CD4-positive, alpha-beta T cell treated with Interleukin-12 subunit alpha and Interleukin-12 subunit beta, for 1 hour (primary cell): ENCODE measurements at regions not wholly inside any gene's neighbourhood (a gene's known extent, or its start where the extent isn't known, plus 50 kb on each side); places are given as distances from the start of the nearest gene placed in this dataset.

Experiments used
- DNase-seq: peaks from one replicate; pipeline ENCODE4 v3.0.0-alpha.2; 2020

- no peak for DNase-seq
Measured at GRCh38 chr17:79468183-79468944, 142.5 kb downstream of the RBFOX3 start.

- DNase-seq, result no peak
Measured at GRCh38 chr17:79466562-79467350, 144.1 kb downstream of the RBFOX3 start.

DNA sequence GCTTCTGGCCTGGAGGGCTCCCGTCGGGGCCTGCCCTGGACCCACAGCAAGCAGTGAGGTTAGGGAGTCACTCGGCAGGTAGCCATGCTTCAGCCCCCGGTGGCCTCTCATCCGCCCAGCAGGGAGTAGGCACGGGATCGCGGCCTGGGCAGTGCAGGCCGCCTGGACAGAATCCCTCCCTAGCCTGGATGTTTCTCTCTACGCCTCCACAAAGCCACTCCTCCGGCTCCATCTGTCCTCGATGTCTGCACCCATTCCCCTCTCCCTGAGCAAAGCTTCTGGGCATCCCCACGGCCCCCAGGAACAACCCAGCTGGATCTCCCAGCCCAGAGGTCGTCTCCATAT, 145.2 kb downstream of the RBFOX3 start:
- no peak for DNase-seq

DNA sequence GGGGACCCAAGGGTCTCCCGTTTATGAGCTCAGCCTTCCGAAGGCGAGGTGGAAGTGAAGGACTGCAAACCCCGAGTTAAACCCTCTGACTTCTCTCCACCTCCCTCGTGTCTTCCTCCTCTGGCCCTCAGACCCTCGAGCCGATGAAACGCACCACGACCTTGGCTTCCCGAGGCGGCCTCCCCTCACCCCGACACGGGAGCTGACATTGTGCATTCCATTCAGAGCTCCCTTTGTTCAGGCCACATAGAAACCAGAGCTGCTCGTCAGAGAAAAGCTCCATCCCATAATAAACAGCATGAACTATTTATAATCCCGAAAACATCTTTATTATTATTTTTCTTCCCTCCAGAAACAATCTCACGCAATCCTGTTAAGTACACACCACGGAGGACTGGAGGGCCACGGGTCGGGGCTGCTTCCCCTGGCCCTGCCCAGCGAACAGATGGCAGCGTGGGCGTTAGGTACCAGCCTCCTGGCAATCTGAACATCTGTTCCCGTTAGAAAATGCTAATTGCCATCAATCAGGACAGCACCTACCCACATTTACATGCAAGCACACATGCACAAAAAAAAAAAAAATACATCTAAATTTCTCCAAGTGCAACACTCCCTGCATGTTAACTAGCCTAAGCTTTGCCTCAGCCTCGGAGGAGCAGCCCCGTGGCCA, 145.7 kb downstream of the RBFOX3 start:
- no peak for DNase-seq

GRCh38 chr17:79464318-79465010, 146.4 kb downstream of the RBFOX3 start:
- DNase-seq, result no peak

- DNase-seq, result no peak
Measured at GRCh38 chr17:79463421-79464317, 147.2 kb downstream of the RBFOX3 start.

DNA sequence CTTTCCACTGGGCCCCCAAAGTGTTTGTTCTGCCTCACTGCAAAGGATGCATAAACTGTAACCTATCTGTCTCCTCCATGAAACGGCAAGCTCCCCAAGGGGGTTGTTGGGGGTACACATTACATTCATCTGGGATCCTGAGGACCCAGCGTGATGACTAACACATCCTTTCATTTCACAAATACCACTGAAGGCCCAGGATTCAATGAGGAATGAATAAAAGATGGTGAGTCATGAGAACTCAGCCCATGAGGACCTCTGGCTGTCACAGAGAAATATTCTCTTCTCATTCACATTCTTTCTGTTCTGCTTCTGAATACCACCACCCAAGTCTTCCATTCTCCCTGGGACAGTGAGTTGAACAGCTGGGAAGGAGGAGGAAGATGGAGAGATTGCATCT, 149.8 kb downstream of the RBFOX3 start:
- no peak for DNase-seq

- DNase-seq, result no peak
Measured at GRCh38 chr17:79459846-79460245, 151.0 kb downstream of the RBFOX3 start.

GRCh38 chr17:79459003-79459655, 151.7 kb downstream of the RBFOX3 start:
- no peak for DNase-seq

- no peak for DNase-seq
Measured at GRCh38 chr17:79458356-79458755, 152.5 kb downstream of the RBFOX3 start.

- no peak for DNase-seq
Measured at GRCh38 chr17:79457889-79458288, 153.0 kb downstream of the RBFOX3 start.

- no peak for DNase-seq
Measured at GRCh38 chr17:79457376-79457775, 153.5 kb downstream of the RBFOX3 start.

- DNase-seq, result no peak
Measured at GRCh38 chr17:79455636-79456035, 155.2 kb downstream of the RBFOX3 start.

DNA sequence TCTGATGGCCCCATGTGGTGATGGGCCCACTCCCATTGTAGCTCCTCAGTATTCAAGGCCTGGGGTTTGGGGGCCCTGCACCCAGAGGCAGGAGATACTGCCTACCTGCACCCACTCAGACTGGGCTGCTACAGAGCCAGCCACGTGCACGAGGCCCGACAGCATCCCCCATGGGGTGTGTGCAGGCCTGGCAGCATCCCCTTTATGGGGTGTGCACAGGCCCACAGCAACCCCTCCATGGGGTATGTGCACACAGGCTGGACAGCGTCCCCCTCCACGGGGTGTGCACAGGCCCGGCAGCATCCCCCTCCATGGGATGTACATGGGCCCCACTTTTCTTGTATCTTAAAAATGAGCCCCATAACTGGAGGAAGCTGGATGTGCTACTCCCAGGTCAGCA, 156.0 kb downstream of the RBFOX3 start:
- no peak for DNase-seq

DNA sequence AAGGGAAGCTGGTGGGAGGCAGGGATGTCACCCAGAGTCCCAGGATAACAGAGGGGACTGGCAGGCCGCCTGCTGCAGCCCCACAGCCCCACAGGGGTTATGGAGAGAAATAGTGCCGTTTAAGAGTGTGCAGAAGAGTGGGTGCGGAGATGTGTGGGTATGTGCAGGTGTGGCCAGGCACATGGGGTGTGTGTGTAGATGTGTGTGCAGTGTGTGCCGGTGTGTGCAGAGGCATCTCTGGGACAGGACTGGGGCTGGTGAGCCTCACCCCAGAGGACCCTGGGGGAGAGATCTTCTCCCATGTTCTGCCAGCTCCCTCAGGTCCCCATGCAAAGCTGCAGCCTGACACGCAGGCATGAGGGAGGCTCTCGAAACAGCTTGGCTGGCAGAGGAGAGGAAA, 157.4 kb downstream of the RBFOX3 start:
- DNase-seq, result no peak

GRCh38 chr17:79452706-79453105, 158.1 kb downstream of the RBFOX3 start:
- DNase-seq, result no peak

- DNase-seq, result no peak
Measured at GRCh38 chr17:79451167-79451566, 159.7 kb downstream of the RBFOX3 start.

DNA sequence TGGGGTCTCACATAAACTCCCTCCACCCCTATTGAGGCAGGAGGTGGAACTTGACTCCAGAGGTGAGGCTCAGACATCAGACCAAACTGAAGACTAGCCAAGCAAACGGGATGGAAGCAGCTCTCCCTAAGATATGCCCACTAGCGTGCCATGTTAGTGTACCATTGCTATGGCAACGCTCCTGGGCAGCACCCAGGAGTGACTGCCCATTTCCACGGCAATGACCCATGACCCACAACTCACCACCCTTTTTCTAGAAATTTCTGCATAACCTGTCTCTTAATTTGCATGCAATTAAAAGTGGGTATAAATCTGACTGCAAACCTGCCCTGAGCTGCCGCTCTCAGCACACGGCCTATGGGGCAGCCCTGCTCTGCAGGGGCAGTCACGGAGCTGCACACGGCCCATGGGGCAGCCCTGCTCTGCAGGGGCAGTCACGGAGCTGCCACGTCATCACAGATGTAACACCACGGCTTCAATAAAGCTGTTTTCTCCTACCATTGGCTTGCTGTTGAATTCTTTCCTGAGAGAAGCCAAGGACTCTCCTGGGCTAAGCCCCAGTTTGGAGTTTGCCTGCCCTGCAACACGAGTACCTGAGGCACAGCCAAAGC, 164.3 kb downstream of the RBFOX3 start:
- no peak for DNase-seq

DNA sequence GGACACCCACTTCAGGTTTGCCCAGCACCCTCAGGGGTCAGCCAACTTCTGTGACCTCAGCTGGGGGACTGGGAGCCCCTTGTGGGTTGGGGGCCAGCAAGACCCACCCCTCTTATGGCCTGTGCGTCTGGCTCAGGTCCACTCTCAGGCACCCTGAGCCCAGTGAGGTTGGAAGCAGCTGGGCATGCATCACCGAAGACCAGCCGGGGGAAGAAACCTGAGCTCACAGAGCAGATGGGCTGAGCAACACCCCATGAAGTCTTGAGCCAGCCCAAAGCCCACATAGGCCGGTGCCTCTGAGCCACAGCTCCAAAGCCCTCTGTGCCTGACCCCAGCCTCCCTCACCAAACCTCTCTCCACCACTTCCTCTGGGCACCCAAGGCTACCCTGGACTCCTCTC, 166.7 kb downstream of the RBFOX3 start:
- DNase-seq, result no peak

DNA sequence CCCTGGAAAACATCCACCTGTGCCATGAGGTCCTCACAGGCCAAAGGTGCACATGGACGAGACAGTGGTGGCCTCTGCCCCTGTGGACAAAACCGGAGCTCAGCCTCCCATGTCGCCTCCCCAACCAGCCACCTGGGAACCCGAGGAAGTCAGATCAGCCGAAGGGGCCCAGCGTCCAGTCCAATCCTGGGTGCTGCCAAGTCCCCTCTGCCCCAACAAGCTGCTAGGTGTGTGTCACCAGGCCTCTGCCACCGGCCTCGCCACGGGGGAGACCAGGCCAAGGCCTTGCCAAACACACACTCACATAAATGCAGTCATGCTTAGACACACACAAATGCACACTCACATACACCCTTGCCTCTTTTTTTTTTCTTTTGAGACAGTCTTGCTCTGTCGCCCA, 167.8 kb downstream of the RBFOX3 start:
- DNase-seq, result no peak
